HEK293T (cell line): ENCODE measurements at regions not wholly inside any gene's neighbourhood (a gene's known extent, or its start where the extent isn't known, plus 50 kb on each side); places are given as distances from the start of the nearest gene placed in this dataset.

Source experiments
- CTCF ChIA-PET: fragments of 350-600 bp; formaldehyde crosslinking; extraction: SDS; loops from one replicate; lab custom pipeline; 2021; ENCODE audit warnings: antibody characterized with exemption, inconsistent platforms; lab: Yijun Ruan, JAX
- POLR2A ChIA-PET: fragments of 350-600 bp; formaldehyde crosslinking; extraction: SDS; loops from one replicate; lab custom pipeline; 2020; ENCODE audit warnings: antibody characterized with exemption, inconsistent platforms; lab: Yijun Ruan, JAX
- DNase-seq: peaks from one replicate; pipeline ENCODE4 v3.0.0; 2012; ENCODE audit warnings: mixed read lengths; ENCODE audit errors: extremely low spot score
- ARNT ChIP-seq: fragments of 450-650 bp; IDR thresholded peaks from 2 replicates; pipeline ENCODE4 v1.6.1; 2017; ENCODE audit warnings: mild to moderate bottlenecking
- BHLHE40 ChIP-seq: fragments of 450-650 bp; IDR thresholded peaks from 2 replicates; pipeline ENCODE4 v1.6.1; 2016; ENCODE audit warnings: mild to moderate bottlenecking, moderate library complexity, borderline replicate concordance
- CTBP1 ChIP-seq: fragments of 450-650 bp; IDR thresholded peaks from 2 replicates; pipeline ENCODE4 v1.6.1; 2016; ENCODE audit warnings: borderline replicate concordance
- ELF4 ChIP-seq: fragments of 450-650 bp; IDR thresholded peaks from 2 replicates; pipeline ENCODE4 v1.6.1; 2017; ENCODE audit warnings: antibody characterized with exemption
- FOXA1 ChIP-seq: fragments of 450-650 bp; IDR thresholded peaks from 2 replicates; pipeline ENCODE4 v1.6.1; 2016; ENCODE audit warnings: mild to moderate bottlenecking
- FOXK2 ChIP-seq: fragments of 450-650 bp; IDR thresholded peaks from 2 replicates; pipeline ENCODE4 v1.6.1; 2016; ENCODE audit warnings: mild to moderate bottlenecking
- FOXM1 ChIP-seq: fragments of 450-650 bp; IDR thresholded peaks from 2 replicates; pipeline ENCODE4 v1.6.1; 2017; ENCODE audit warnings: mild to moderate bottlenecking, borderline replicate concordance
- HDGF ChIP-seq: fragments of 450-650 bp; IDR thresholded peaks from 2 replicates; pipeline ENCODE4 v1.6.1; 2017; ENCODE audit warnings: antibody characterized with exemption, borderline replicate concordance
- L3MBTL2 ChIP-seq: fragments of 450-650 bp; conservative IDR thresholded peaks from 2 replicates; pipeline ENCODE4 v1.6.1; 2016; ENCODE audit warnings: mild to moderate bottlenecking
- LEF1 ChIP-seq: fragments of 450-650 bp; IDR thresholded peaks from 2 replicates; pipeline ENCODE4 v1.6.1; 2017; ENCODE audit warnings: mild to moderate bottlenecking, borderline replicate concordance
- NFRKB ChIP-seq: fragments of 450-650 bp; IDR thresholded peaks from 2 replicates; pipeline ENCODE4 v1.6.1; 2016; ENCODE audit warnings: mild to moderate bottlenecking, moderate library complexity
- SP1 ChIP-seq: fragments of 450-650 bp; IDR thresholded peaks from 2 replicates; pipeline ENCODE4 v1.6.1; 2017
- SUZ12 ChIP-seq: fragments of 450-650 bp; IDR thresholded peaks from 2 replicates; pipeline ENCODE4 v1.6.1; 2016; ENCODE audit warnings: mild to moderate bottlenecking
- TARDBP ChIP-seq: fragments of 450-650 bp; IDR thresholded peaks from 2 replicates; pipeline ENCODE4 v1.6.1; 2016
- ZNF384 ChIP-seq: fragments of 450-650 bp; IDR thresholded peaks from 2 replicates; pipeline ENCODE4 v1.6.1; 2016
- TF ChIP-seq, protein P1 (sequence below): fragments of 450-650 bp; IDR thresholded peaks from 2 replicates; pipeline ENCODE4 v1.6.1; 2016

GRCh38 chr9:86721226-86721781, 226.0 kb downstream of the GAS1 start:
- POLR2A ChIA-PET, result no interaction called here
- TF ChIP-seq HDGF (no peak), FOXA1 (no peak), ZNF384 (no peak)
- CTCF ChIA-PET, result no interaction called here
- DNase-seq, result no peak

DNA sequence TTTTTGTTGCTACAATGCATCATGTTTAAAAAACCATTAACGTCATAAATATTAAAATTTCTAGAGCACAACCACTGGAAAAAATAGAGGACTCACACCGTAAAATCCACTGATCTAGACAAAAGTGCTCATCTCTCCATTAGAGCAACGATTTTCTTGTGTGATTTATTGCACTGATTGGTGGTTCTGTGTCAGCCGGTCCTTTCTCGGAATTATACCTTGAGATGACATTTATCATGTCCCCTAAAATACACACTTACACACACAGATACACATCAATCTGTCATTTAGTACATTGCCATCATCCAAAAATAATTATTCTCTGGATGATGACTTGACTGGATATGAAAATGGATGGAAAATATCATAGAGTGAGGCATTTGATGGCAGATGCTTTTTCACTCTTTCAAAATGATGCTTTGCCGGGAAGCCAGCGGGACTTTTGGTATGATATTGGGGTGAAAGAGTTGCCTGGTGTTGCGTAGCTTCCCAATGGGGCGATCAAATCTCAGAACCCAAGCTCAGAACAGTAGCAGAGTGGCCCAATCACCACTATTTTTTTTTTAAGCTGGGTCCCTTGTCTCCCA, 226.6 kb downstream of the GAS1 start:
- ChIA-PET CTCF (no interaction called here), POLR2A (no interaction called here)
- no peak for DNase-seq
- no peak for TF ChIP-seq ARNT
- TF ChIP-seq NFRKB, result no peak
- TF ChIP-seq FOXM1, result no peak
- no peak for TF ChIP-seq L3MBTL2
- no peak for TF ChIP-seq SUZ12
- TF ChIP-seq ZNF384, result no peak
- no peak for TF ChIP-seq BHLHE40
- TF ChIP-seq FOXA1, result no peak

GRCh38 chr9:86718388-86719049, 228.8 kb downstream of the GAS1 start:
- CTCF ChIA-PET, result no interaction called here
- no peak for TF ChIP-seq BHLHE40
- TF ChIP-seq, protein P1, sequence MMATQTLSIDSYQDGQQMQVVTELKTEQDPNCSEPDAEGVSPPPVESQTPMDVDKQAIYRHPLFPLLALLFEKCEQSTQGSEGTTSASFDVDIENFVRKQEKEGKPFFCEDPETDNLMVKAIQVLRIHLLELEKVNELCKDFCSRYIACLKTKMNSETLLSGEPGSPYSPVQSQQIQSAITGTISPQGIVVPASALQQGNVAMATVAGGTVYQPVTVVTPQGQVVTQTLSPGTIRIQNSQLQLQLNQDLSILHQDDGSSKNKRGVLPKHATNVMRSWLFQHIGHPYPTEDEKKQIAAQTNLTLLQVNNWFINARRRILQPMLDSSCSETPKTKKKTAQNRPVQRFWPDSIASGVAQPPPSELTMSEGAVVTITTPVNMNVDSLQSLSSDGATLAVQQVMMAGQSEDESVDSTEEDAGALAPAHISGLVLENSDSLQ, result no peak
- no peak for TF ChIP-seq CTBP1
- TF ChIP-seq ARNT, result no peak
- TF ChIP-seq FOXA1, result no peak
- no peak for TF ChIP-seq FOXM1
- no peak for TF ChIP-seq LEF1
- no peak for TF ChIP-seq TARDBP
- no peak for TF ChIP-seq L3MBTL2
- no peak for TF ChIP-seq HDGF
- TF ChIP-seq NFRKB, result no peak
- no peak for TF ChIP-seq FOXK2
- TF ChIP-seq SP1, result no peak
- no peak for TF ChIP-seq ELF4
- no peak for DNase-seq
- POLR2A ChIA-PET, result no interaction called here

DNA sequence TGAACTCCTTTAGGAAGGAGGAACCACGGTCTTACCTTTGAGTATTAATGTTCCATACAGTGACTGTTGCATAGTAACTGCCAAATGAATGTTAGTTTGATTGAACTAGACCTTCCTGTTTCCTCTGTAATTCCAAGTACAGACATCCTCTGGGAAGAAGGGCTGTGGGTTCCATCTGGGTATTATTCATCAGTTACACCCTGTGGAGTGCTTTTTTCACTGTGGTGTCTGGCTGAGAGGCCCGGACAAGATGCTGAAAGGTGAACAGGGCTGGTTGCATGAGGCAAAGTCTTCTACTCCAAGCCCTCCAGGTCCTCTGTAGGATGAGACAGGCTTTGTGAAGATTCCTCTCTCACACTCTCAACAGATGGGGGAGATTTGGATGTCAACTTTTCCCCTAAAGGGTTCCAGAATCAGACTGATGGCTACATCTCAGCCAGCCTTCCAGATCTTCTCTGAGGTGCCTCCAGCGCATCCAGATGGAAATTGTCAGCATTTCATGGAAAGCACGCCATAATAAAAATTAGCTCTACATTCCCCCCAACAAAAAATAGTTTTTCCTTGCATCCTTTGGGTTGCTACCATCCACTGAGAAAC, 230.9 kb downstream of the GAS1 start:
- CTCF ChIA-PET, result no interaction called here
- POLR2A ChIA-PET, result no interaction called here
- no peak for DNase-seq
- TF ChIP-seq NFRKB (no peak), HDGF (no peak), ELF4 (no peak), SP1 (no peak), L3MBTL2 (no peak), TARDBP (no peak), FOXM1 (no peak), CTBP1 (no peak), ZNF384 (no peak), ARNT (no peak), FOXK2 (no peak), SUZ12 (no peak), LEF1 (no peak), BHLHE40 (no peak), FOXA1 (no peak)
- TF ChIP-seq, protein P1, result no peak

- ChIA-PET CTCF (no interaction called here), POLR2A (no interaction called here)
- TF ChIP-seq FOXA1 (no peak), ZNF384 (no peak), LEF1 (no peak), L3MBTL2 (no peak), BHLHE40 (no peak), HDGF (no peak), ARNT (no peak)
Measured at GRCh38 chr9:86714999-86715398, 232.3 kb downstream of the GAS1 start.

DNA sequence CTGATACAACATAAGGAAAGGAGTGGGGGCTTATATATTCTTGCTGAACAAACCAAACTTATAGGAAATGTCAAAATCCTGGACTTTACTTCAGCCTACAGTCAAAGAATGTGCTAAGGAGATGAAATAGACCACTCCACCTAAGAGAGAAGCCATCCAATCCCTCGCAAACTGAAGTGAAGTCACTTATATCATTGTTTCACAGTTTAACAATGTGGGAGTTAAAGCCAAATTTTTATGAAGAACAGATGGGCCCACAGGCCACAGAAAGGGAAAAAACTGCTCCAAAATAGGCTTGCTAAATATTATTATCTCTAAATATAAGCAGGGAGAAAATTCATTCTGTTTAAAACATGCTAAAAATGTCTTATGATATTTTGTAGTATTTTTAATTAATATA, 233.3 kb downstream of the GAS1 start:
- ChIA-PET POLR2A (no interaction called here), CTCF (no interaction called here)
- TF ChIP-seq NFRKB (no peak), SUZ12 (no peak), CTBP1 (no peak), FOXM1 (no peak), L3MBTL2 (no peak), ARNT (no peak), HDGF (no peak), FOXK2 (no peak), SP1 (no peak), FOXA1 (no peak), BHLHE40 (no peak), ELF4 (no peak)
- TF ChIP-seq, protein P1, result no peak
- no peak for DNase-seq

More at GRCh38 chr9:86714999-86715398, 232.3 kb downstream of the GAS1 start:
- no peak for DNase-seq
